NB4 (cell line): ENCODE measurements at regions not wholly inside any gene's neighbourhood (a gene's known extent, or its start where the extent isn't known, plus 50 kb on each side); places are given as distances from the start of the nearest gene placed in this dataset.

Experiments
- DNase-seq: peaks from one replicate; pipeline ENCODE4 v3.0.0; 2010; ENCODE audit warnings: low read depth
- H3K4me3 ChIP-seq: one replicate; pipeline ENCODE4 v1.5.1; 2011; ENCODE audit warnings: mild to moderate bottlenecking, low read depth, low read length, moderate library complexity
- CTCF ChIP-seq: IDR thresholded peaks from one replicate; pipeline ENCODE4 v1.5.1; 2012; ENCODE audit warnings: low read depth, low read length
- MYC ChIP-seq: IDR thresholded peaks from 2 replicates; pipeline ENCODE4 v1.6.1; 2011; ENCODE audit warnings: low read depth, low read length
- POLR2A ChIP-seq: IDR thresholded peaks from 2 replicates; pipeline ENCODE4 v1.6.1; 2011; ENCODE audit warnings: mild to moderate bottlenecking; ENCODE audit not compliant: insufficient read length; ENCODE audit errors: extremely low read depth
- TF ChIP-seq, protein P1 (sequence below): IDR thresholded peaks from 2 replicates; pipeline ENCODE4 v1.6.1; 2011; ENCODE audit warnings: low read depth, low read length

DNA sequence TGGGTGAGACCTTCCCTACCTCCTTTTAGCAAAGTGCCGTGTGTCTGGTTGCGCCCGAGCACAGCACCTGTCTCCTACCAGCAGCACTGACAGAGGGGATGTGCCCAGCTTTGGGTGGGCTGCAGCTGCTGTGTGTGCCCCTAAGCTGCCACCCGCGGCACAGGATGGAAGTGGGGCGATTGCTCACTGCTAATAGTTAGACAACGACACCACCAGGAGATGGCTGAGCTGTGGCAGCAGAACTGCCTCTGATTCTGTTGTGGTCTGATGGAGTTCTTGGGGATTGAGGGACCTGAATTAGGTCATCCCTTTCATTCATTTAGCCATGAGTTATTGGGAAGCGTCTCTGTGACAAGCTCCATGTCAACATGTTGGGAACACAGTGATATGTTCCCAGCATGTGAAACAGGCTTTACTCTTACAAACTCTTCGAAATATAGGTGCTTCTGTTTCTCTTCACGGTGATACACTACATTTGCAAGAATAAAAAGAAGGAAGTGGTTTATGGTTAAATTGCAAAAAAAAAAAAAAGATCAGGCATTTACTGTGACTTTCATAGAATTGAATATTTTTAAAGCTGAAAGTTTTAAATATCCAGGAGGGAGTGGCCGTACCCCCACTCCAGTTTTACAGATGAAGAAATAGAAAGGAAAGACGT lies 184.4 kb downstream of the MAF start:
- no peak overlapping the region for H3K4me3 ChIP-seq
- no peak for DNase-seq
- TF ChIP-seq, protein P1, sequence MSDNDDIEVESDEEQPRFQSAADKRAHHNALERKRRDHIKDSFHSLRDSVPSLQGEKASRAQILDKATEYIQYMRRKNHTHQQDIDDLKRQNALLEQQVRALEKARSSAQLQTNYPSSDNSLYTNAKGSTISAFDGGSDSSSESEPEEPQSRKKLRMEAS, result no peak
- TF ChIP-seq POLR2A (no peak), CTCF (no peak), MYC (no peak)

DNA sequence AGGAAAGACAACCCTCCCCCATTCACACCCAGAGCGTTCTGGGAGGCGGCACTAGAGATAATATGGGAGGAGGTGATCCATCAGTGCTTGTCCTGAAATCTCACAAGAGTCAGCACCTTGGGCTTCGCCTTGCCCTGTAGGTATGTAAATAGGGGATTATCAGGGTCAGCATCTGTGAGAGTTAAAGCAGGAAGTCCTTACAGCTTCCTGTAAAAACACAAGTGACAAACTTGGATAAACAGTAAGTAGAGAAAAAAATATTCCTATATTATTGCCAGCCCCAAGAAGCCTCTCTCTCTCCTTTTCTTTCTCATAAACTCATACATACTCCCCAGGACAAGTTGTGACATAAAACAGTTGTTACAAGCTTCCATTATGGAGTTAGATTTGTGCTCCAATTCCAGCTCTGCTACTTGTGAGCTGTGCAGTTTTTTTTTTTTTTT lies 187.7 kb downstream of the MAF start:
- TF ChIP-seq CTCF (no peak), MYC (no peak), POLR2A (no peak)
- TF ChIP-seq, protein P1, result no peak
- H3K4me3 ChIP-seq, result no peak overlapping the region
- DNase-seq, result no peak

DNA sequence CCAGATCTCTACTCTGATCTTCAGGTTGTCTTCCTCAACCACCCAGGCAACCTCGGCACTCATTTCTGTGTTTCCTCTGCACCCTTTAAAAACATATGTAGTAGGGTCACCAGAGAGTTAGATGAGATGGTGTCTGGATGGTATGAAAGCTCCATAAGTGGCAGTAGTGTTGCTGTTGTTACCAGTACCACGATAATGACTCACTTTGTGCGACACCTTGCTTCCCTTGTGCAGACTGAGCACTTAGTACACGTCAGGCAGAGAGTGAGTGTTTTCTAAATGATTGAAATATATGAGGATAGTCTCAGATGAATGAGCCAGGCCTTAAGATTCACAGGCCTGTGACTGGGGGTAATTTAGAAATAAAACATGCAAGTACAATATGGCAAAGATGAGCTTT lies 188.7 kb downstream of the MAF start:
- no peak for DNase-seq
- no peak overlapping the region for H3K4me3 ChIP-seq

GRCh38 chr16:79411357-79411756 lies 189.2 kb downstream of the MAF start:
- no peak for TF ChIP-seq MYC
- TF ChIP-seq, protein P1, result no peak
- TF ChIP-seq POLR2A, result no peak
- TF ChIP-seq CTCF, result no peak
- H3K4me3 ChIP-seq, result no peak overlapping the region
- no peak for DNase-seq

More for the DNA sequence above, 188.7 kb downstream of the MAF start:
- TF ChIP-seq MYC (no peak), POLR2A (no peak), CTCF (no peak)
- TF ChIP-seq, protein P1, result no peak

GRCh38 chr16:79409978-79410377 lies 190.6 kb downstream of the MAF start:
- peak; percentile 19 for DNase-seq
- TF ChIP-seq CTCF (no peak), MYC (no peak), POLR2A (no peak)
- TF ChIP-seq, protein P1, result no peak
- no peak overlapping the region for H3K4me3 ChIP-seq
